ENCODE measurements at regions not wholly inside any gene's neighbourhood (a gene's known extent, or its start where the extent isn't known, plus 50 kb on each side); places are given as distances from the start of the nearest gene placed in this dataset.
A peak's percentile ranks its signal among the peaks of the same experiment; 100 is the strongest.

DNA sequence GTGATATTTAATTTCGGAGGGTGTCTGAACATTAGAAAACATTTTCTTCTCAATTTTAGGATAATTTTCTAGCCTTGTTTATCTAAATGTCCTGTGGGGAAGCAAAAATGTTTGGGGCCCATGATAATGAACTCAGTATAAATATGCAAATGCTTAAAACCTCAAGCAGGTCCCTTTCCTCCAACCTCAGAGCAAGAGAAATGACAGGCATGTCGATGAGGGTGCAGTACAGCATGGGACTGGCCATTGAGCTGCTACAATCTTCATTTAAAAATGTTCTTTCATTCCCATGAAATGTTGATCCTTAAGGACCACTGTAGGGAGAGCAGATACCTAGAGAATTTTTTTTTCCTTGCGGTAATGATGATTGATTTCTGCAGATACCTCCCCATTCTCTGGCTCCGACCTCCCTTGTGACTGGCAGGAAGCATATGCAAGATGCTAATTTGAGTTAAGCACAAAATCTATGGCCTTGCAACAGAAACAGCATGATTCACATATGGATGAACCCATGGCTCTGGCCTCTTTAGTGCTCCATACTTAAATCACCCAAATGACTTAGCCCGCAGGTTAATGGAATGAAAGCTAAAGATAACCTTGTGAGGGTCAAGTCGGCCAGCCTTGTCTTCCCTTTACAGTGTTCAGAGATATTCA is 243.3 kb downstream of the SOX4 start:
- ATAC-seq (ENCODE audit: insufficient number of reproducible peaks, low FRiP score, low read depth): no peak
- Histone ChIP-seq H3K4me3 (no peak overlapping the region), H3K4me1 (ENCODE audit: control insufficient read depth in 1 of 2, low read depth in 2 of 2) (peaks cover 0 to 9% of the 10 kb centered on the region in 2 donors), H3K36me3 (no peaks in the 10 kb centered on the region), H3K27me3 (replicated peaks; ENCODE audit: insufficient read depth) (no peaks in the 10 kb centered on the region), H3K27ac (no peak overlapping the region), H3K9me3 (no peaks in the 10 kb centered on the region)
- TF ChIP-seq, protein P1, sequence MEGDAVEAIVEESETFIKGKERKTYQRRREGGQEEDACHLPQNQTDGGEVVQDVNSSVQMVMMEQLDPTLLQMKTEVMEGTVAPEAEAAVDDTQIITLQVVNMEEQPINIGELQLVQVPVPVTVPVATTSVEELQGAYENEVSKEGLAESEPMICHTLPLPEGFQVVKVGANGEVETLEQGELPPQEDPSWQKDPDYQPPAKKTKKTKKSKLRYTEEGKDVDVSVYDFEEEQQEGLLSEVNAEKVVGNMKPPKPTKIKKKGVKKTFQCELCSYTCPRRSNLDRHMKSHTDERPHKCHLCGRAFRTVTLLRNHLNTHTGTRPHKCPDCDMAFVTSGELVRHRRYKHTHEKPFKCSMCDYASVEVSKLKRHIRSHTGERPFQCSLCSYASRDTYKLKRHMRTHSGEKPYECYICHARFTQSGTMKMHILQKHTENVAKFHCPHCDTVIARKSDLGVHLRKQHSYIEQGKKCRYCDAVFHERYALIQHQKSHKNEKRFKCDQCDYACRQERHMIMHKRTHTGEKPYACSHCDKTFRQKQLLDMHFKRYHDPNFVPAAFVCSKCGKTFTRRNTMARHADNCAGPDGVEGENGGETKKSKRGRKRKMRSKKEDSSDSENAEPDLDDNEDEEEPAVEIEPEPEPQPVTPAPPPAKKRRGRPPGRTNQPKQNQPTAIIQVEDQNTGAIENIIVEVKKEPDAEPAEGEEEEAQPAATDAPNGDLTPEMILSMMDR (IDR thresholded peaks at IDR 0.05): no peak
- DNase-seq (ENCODE audit: low spot score): no peak

DNA sequence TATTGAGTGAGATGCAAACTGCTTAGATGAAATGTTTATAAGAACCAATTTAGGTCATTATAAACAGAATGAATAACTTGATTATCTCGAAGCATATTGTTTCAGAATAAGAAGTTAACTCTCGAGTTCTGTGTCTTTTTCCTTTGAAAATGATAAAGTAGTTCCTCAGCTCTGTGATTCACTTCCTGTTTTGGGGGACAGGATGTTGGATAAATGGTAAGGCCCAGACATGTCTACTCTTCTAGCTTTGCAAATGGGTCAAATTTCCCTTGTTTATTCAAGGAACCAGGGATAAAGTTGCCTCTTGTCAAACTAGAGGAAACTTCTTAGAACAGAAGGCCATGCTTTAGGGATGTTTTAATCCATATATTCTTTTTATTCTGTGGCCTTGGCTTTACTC is 246.9 kb downstream of the SOX4 start:
- peaks cover 4 to 27% of the 10 kb centered on the region in 2 donors for H3K4me1 ChIP-seq (ENCODE audit: control insufficient read depth in 1 of 2, low read depth in 2 of 2)
- TF ChIP-seq, protein P1 (IDR thresholded peaks at IDR 0.05): no peak
- peak overlapping the region in 1 of 2 donors; percentile 7 for H3K27ac ChIP-seq
- no peak for DNase-seq (ENCODE audit: low spot score)
- no peaks in the 10 kb centered on the region for H3K9me3 ChIP-seq
- ATAC-seq (ENCODE audit: insufficient number of reproducible peaks, low FRiP score, low read depth): no peak
- no peaks in the 10 kb centered on the region for H3K36me3 ChIP-seq
- no peaks in the 10 kb centered on the region for H3K27me3 ChIP-seq (replicated peaks; ENCODE audit: insufficient read depth)
- no peak overlapping the region for H3K4me3 ChIP-seq

DNA sequence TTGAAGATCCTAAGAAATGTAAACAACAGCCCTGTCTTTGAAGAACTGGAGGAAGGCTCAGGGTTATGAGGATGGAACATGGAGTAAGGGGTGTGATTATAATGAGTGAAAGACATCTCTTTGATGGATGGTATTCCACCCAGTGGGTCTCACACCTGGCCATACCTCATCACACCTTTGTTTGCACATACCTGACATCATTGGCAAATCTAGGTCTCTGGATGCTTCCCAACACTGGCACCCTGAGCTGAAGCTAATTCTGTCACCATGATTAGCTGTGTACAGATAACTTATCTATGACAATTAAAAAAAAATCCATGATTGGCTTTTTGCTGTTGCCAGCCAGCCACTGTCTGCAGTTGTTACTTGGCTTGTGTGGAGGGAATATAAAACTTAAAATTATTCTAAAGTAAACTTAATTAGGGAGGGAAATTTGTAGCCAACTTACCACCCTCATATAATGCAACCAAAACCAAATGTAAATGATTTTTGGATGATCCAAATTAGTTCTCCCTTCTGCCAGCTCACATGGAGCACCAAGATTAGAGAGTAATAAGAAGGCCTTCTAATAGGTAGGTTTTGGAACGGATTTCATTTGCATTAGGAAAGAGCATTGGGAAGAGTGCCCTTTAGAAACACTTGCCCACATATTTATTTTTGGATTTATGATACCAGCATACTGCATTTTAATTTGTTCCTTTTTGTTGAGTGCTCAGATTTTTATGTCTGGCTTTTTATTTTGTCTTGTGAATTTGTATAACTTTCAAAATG is 249.5 kb downstream of the SOX4 start:
- DNase-seq (ENCODE audit: low spot score) (no peak), ATAC-seq (ENCODE audit: insufficient number of reproducible peaks, low FRiP score, low read depth) (no peak)
- Histone ChIP-seq H3K27ac (no peak overlapping the region), H3K9me3 (no peaks in the 10 kb centered on the region), H3K4me3 (no peak overlapping the region), H3K36me3 (no peaks in the 10 kb centered on the region), H3K4me1 (ENCODE audit: control insufficient read depth in 1 of 2, low read depth in 2 of 2) (peaks cover 14 to 46% of the 10 kb centered on the region in 2 donors), H3K27me3 (replicated peaks; ENCODE audit: insufficient read depth) (no peaks in the 10 kb centered on the region)
- TF ChIP-seq, protein P1 (IDR thresholded peaks at IDR 0.05): no peak

DNA sequence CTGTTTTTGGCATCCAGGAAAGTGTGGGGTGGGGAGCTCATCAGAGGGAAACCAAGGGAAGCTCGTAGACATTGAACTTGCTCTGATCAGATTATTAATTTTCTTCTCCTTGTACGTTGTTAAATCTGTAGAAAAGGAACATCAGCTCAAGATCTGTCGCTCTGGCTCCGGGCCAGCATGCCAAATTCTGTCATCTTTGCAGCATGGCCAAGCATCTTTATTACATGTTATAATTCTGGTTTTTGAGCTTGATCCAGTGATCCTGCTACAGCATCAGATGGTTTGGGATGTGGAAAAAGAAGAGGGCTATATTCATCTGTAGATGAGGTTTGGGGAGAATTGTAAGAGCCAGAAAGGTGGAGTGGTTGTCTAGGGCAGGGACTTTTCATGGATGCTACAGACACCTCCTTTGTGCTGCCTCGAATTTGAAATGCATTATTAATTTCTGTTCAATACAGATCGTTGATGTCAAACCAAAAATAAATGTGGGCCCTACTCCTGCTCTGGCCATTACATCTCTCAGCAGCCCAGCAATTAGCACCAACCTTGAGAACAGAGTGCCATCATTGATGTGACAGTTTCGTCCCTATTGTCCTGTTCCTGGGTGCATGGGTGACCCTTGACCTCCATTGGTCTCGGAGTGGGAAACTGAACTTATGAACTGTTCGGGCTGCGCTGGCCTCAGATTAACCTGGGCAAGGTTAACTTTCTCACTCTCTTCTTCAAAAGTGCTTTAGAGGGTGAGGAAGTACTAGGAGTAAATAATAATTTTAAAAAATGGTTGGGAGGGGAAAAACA is 250.8 kb downstream of the SOX4 start:
- H3K4me3 ChIP-seq: no peak overlapping the region
- no peaks in the 10 kb centered on the region for H3K36me3 ChIP-seq
- ATAC-seq (ENCODE audit: insufficient number of reproducible peaks, low FRiP score, low read depth) (no peak), DNase-seq (ENCODE audit: low spot score) (no peak)
- H3K9me3 ChIP-seq: no peaks in the 10 kb centered on the region
- peaks cover 14 to 46% of the 10 kb centered on the region in 2 donors for H3K4me1 ChIP-seq (ENCODE audit: control insufficient read depth in 1 of 2, low read depth in 2 of 2)
- peak overlapping the region in 1 of 2 donors; percentile 16 for H3K27ac ChIP-seq
- no peaks in the 10 kb centered on the region for H3K27me3 ChIP-seq (replicated peaks; ENCODE audit: insufficient read depth)
- TF ChIP-seq, protein P1 (IDR thresholded peaks at IDR 0.05): no peak

DNA sequence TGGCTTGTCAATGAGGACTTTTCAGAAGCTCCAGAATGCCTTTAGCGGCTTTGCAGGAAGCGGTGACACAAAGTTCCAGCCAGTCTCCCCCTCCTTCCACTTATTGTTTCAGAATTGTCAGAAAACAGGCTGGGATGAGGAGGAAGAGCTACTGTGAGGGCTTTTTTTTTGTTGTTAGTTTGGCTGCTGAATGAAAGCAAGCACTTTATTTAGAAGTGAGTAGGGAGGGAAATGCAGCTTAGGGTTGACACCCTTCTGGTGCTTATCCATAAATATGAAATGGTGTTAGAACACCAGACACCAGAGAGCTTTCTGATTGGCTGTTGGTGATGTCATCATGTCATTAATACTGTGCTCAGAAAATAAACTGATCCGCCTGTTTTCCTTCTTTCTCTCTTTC is 251.5 kb downstream of the SOX4 start:
- Histone ChIP-seq H3K4me1 (ENCODE audit: control insufficient read depth in 1 of 2, low read depth in 2 of 2) (peaks cover 14 to 46% of the 10 kb centered on the region in 2 donors), H3K36me3 (no peaks in the 10 kb centered on the region), H3K27ac (no peak overlapping the region), H3K27me3 (replicated peaks; ENCODE audit: insufficient read depth) (no peaks in the 10 kb centered on the region), H3K9me3 (no peaks in the 10 kb centered on the region), H3K4me3 (no peak overlapping the region)
- ATAC-seq (ENCODE audit: insufficient number of reproducible peaks, low FRiP score, low read depth): no peak
- no peak for DNase-seq (ENCODE audit: low spot score)
- TF ChIP-seq, protein P1 (IDR thresholded peaks at IDR 0.05): no peak
